Neuron (in vitro differentiated cells): ENCODE measurements at regions not wholly inside any gene's neighbourhood (a gene's known extent, or its start where the extent isn't known, plus 50 kb on each side); places are given as distances from the start of the nearest gene placed in this dataset.
"Not testable (repeated sequence)": the region's sequence is repeated elsewhere in the genome, so short reads cannot be mapped to it uniquely, and the experiment has no call there.

Experiments used
- H2AFZ ChIP-seq: one replicate; pipeline ENCODE4 v1.6.1; 2013; ENCODE audit warnings: low read depth, mild to moderate bottlenecking, inconsistent platforms, low read length, moderate library complexity
- H3K27me3 ChIP-seq: one replicate; pipeline ENCODE4 v1.6.1; 2013; ENCODE audit warnings: low read length; ENCODE audit not compliant: insufficient read depth
- H3K36me3 ChIP-seq: one replicate; pipeline ENCODE4 v1.6.1; 2013; ENCODE audit warnings: low read length; ENCODE audit not compliant: insufficient read depth
- H3K4me1 ChIP-seq: one replicate; pipeline ENCODE4 v1.6.1; 2013; ENCODE audit warnings: low read length; ENCODE audit not compliant: insufficient read depth
- H3K4me3 ChIP-seq: 2 replicates; pipeline ENCODE4 v1.5.1; 2013; ENCODE audit warnings: mild to moderate bottlenecking, low read length, moderate library complexity
- H3K9me3 ChIP-seq: one replicate; pipeline ENCODE4 v1.6.1; 2013; ENCODE audit warnings: low read length

- Histone ChIP-seq H3K4me3 (no peak overlapping the region), H3K36me3 (no peaks in the 10 kb centered on the region), H3K4me1 (peaks cover under 1% of the 10 kb centered on the region), H3K9me3 (no peaks in the 10 kb centered on the region), H2AFZ (no peak overlapping the region), H3K27me3 (peaks cover 25% of the 10 kb centered on the region)
Measured at GRCh38 chr6:137283080-137283479, 63.9 kb upstream of the IFNGR1 start.

GRCh38 chr6:137282254-137282653, 63.1 kb upstream of the IFNGR1 start:
- Histone ChIP-seq H2AFZ (no peak overlapping the region), H3K9me3 (no peaks in the 10 kb centered on the region), H3K4me1 (peaks cover 9% of the 10 kb centered on the region), H3K36me3 (no peaks in the 10 kb centered on the region), H3K4me3 (no peak overlapping the region), H3K27me3 (peaks cover 23% of the 10 kb centered on the region)

- H3K36me3 ChIP-seq, H3K4me3 ChIP-seq, H2AFZ ChIP-seq, H3K9me3 ChIP-seq: not testable (repeated sequence)
- Histone ChIP-seq H3K27me3 (peaks cover 23% of the 10 kb centered on the region), H3K4me1 (peaks cover 11% of the 10 kb centered on the region)
Measured at GRCh38 chr6:137279279-137279678, 60.1 kb upstream of the IFNGR1 start.

GRCh38 chr6:137277971-137278637, 58.9 kb upstream of the IFNGR1 start:
- Histone ChIP-seq H2AFZ (no peak overlapping the region), H3K9me3 (no peaks in the 10 kb centered on the region), H3K4me3 (no peak overlapping the region), H3K4me1 (peaks cover 11% of the 10 kb centered on the region), H3K36me3 (no peaks in the 10 kb centered on the region), H3K27me3 (peaks cover 23% of the 10 kb centered on the region)

- Histone ChIP-seq H3K4me3 (no peak overlapping the region), H3K9me3 (no peaks in the 10 kb centered on the region), H2AFZ (no peak overlapping the region), H3K36me3 (no peaks in the 10 kb centered on the region), H3K27me3 (peaks cover 2% of the 10 kb centered on the region), H3K4me1 (peaks cover 4% of the 10 kb centered on the region)
Measured at GRCh38 chr6:137272403-137272802, 53.2 kb upstream of the IFNGR1 start.

- Histone ChIP-seq H2AFZ (no peak overlapping the region), H3K9me3 (no peaks in the 10 kb centered on the region), H3K4me3 (no peak overlapping the region), H3K4me1 (no peaks in the 10 kb centered on the region), H3K27me3 (peaks cover 2% of the 10 kb centered on the region), H3K36me3 (no peaks in the 10 kb centered on the region)
Measured at GRCh38 chr6:137271245-137272183, 52.3 kb upstream of the IFNGR1 start.

- Histone ChIP-seq H3K9me3 (no peaks in the 10 kb centered on the region), H2AFZ (no peak overlapping the region), H3K4me1 (no peaks in the 10 kb centered on the region), H3K36me3 (no peaks in the 10 kb centered on the region), H3K4me3 (no peak overlapping the region), H3K27me3 (peaks cover 2% of the 10 kb centered on the region)
Measured at GRCh38 chr6:137269803-137270202, 50.6 kb upstream of the IFNGR1 start.

GRCh38 chr6:137269347-137269746, 50.2 kb upstream of the IFNGR1 start:
- peaks cover 2% of the 10 kb centered on the region for H3K27me3 ChIP-seq
- H3K4me3 ChIP-seq = no peak overlapping the region
- no peaks in the 10 kb centered on the region for H3K9me3 ChIP-seq
- H3K36me3 ChIP-seq = no peaks in the 10 kb centered on the region
- H2AFZ ChIP-seq = no peak overlapping the region
- no peaks in the 10 kb centered on the region for H3K4me1 ChIP-seq
